HG02852 (cell line): ENCODE measurements at regions not wholly inside any gene's neighbourhood (a gene's known extent, or its start where the extent isn't known, plus 50 kb on each side); places are given as distances from the start of the nearest gene placed in this dataset.

ENCODE experiments used
- ATAC-seq: cut with Tn5 transposase; IDR thresholded peaks from one replicate; pipeline ENCODE4 v1.9.1; 2021; ENCODE audit warnings: mild to moderate bottlenecking, moderate library complexity; ENCODE audit not compliant: unreplicated experiment

- no peak for ATAC-seq
Measured at GRCh38 chr11:92850296-92850826, 119.1 kb upstream of the MTNR1B start.

- no peak for ATAC-seq
Measured at GRCh38 chr11:92852229-92852628, 117.2 kb upstream of the MTNR1B start.

- ATAC-seq: no peak
Measured at GRCh38 chr11:92852946-92853345, 116.5 kb upstream of the MTNR1B start.

GRCh38 chr11:92854162-92854561 is 115.3 kb upstream of the MTNR1B start:
- no peak for ATAC-seq

GRCh38 chr11:92854952-92855351 is 114.5 kb upstream of the MTNR1B start:
- ATAC-seq: no peak

GRCh38 chr11:92855607-92856405 is 113.6 kb upstream of the MTNR1B start:
- ATAC-seq: no peak

- ATAC-seq: no peak
Measured at GRCh38 chr11:92857407-92857806, 112.0 kb upstream of the MTNR1B start.

GRCh38 chr11:92859156-92859690 is 110.2 kb upstream of the MTNR1B start:
- ATAC-seq: no peak

GRCh38 chr11:92861634-92862033 is 107.8 kb upstream of the MTNR1B start:
- ATAC-seq: no peak

GRCh38 chr11:92865352-92865751 is 104.1 kb upstream of the MTNR1B start:
- ATAC-seq: no peak

GRCh38 chr11:92866679-92867282 is 102.7 kb upstream of the MTNR1B start:
- no peak for ATAC-seq

- ATAC-seq: no peak
Measured at GRCh38 chr11:92867913-92868619, 101.4 kb upstream of the MTNR1B start.

- ATAC-seq: no peak
Measured at GRCh38 chr11:92869716-92870115, 99.7 kb upstream of the MTNR1B start.

- ATAC-seq: no peak
Measured at GRCh38 chr11:92870196-92870832, 99.1 kb upstream of the MTNR1B start.

- ATAC-seq: no peak
Measured at GRCh38 chr11:92873551-92873950, 95.9 kb upstream of the MTNR1B start.

GRCh38 chr11:92875473-92875872 is 94.0 kb upstream of the MTNR1B start:
- no peak for ATAC-seq

GRCh38 chr11:92879086-92879485 is 90.4 kb upstream of the MTNR1B start:
- no peak for ATAC-seq

- no peak for ATAC-seq
Measured at GRCh38 chr11:92880381-92880780, 89.1 kb upstream of the MTNR1B start.

GRCh38 chr11:92881940-92882450 is 87.5 kb upstream of the MTNR1B start:
- ATAC-seq: no peak

- no peak for ATAC-seq
Measured at GRCh38 chr11:92882828-92883611, 86.4 kb upstream of the MTNR1B start.
